ENCODE measurements at regions not wholly inside any gene's neighbourhood (a gene's known extent, or its start where the extent isn't known, plus 50 kb on each side); places are given as distances from the start of the nearest gene placed in this dataset.
"Not testable (repeated sequence)": the region's sequence is repeated elsewhere in the genome, so short reads cannot be mapped to it uniquely, and the experiment has no call there.

- Histone ChIP-seq H3K36me3 (no peaks in the 10 kb centered on the region), H3K27me3 (no peaks in the 10 kb centered on the region), H3K4me3 (no peak overlapping the region), H3K27ac (peak overlapping the region in 1 of 4 donors; percentile 18), H3K9me3 (no peaks in the 10 kb centered on the region), H3K4me1 (peaks cover 0 to 9% (median 0%) of the 10 kb centered on the region in 3 donors)
- no peak for ATAC-seq
- TF ChIP-seq POLR2AphosphoS5 (IDR thresholded peaks at IDR 0.05) = no peak
- WGBS, 2 donors (ENCODE audit: low coverage in 1 of 2) = 38% methylated on average over 1 of the region's 1 CpG; no CpG with 5 or more reads in 1 of the 2 donors
These were observed 88.6 kb downstream of the XRCC2 start for GRCh38 chr7:152587366-152587765.

GRCh38 chr7:152583006-152583405, 92.9 kb downstream of the XRCC2 start:
- H3K36me3 ChIP-seq = no peaks in the 10 kb centered on the region
- peaks cover 0 to 4% (median 0%) of the 10 kb centered on the region in 3 donors for H3K4me1 ChIP-seq
- no peaks in the 10 kb centered on the region for H3K27me3 ChIP-seq
- H3K27ac ChIP-seq = no peak overlapping the region
- 80 to 90% methylated on average over 1 to 3 of the region's 3 CpGs for WGBS, 2 donors (ENCODE audit: low coverage in 1 of 2)
- no peak overlapping the region for H3K4me3 ChIP-seq
- TF ChIP-seq POLR2AphosphoS5 (IDR thresholded peaks at IDR 0.05) (no peak), CTCF (IDR thresholded peaks at IDR 0.05) (no peak), EP300 (IDR thresholded peaks at IDR 0.05) (no peak), POLR2A (IDR thresholded peaks at IDR 0.05) (no peak)
- H3K9me3 ChIP-seq = no peaks in the 10 kb centered on the region
- ATAC-seq = no peak

GRCh38 chr7:152579070-152579469, 96.9 kb downstream of the XRCC2 start:
- WGBS, 2 donors (ENCODE audit: low coverage in 1 of 2) = 24 to 28% methylated on average over 4 to 10 of the region's 10 CpGs

GRCh38 chr7:152577339-152577738, 98.6 kb downstream of the XRCC2 start:
- 73 to 100% methylated on average over 1 of the region's 1 CpG for WGBS, 2 donors (ENCODE audit: low coverage in 1 of 2)
- TF ChIP-seq CTCF (IDR thresholded peaks at IDR 0.05) (no peak), POLR2A (IDR thresholded peaks at IDR 0.05) (no peak), EP300 (IDR thresholded peaks at IDR 0.05) (no peak), POLR2AphosphoS5 (IDR thresholded peaks at IDR 0.05) (no peak)
- no peak for ATAC-seq

More at GRCh38 chr7:152579070-152579469, 96.9 kb downstream of the XRCC2 start:
- TF ChIP-seq POLR2A (IDR thresholded peaks at IDR 0.05) (no peak), CTCF (IDR thresholded peaks at IDR 0.05) (no peak), EP300 (IDR thresholded peaks at IDR 0.05) (no peak), POLR2AphosphoS5 (IDR thresholded peaks at IDR 0.05) (no peak)
- H3K27me3 ChIP-seq = peaks cover 5% of the 10 kb centered on the region
- no peaks in the 10 kb centered on the region for H3K9me3 ChIP-seq
- H3K36me3 ChIP-seq = no peaks in the 10 kb centered on the region
- no peak overlapping the region for H3K4me3 ChIP-seq
- no peak for ATAC-seq
- no peak overlapping the region for H3K27ac ChIP-seq
- no peaks in the 10 kb centered on the region for H3K4me1 ChIP-seq

GRCh38 chr7:152574892-152575548, 100.9 kb downstream of the XRCC2 start:
- TF ChIP-seq POLR2AphosphoS5 (IDR thresholded peaks at IDR 0.05) = no peak
- no peak for TF ChIP-seq EP300 (IDR thresholded peaks at IDR 0.05)
- TF ChIP-seq CTCF (IDR thresholded peaks at IDR 0.05) = no peak
- TF ChIP-seq POLR2A (IDR thresholded peaks at IDR 0.05) = no peak
- no peak overlapping the region for H3K27ac ChIP-seq
- peaks cover 5% of the 10 kb centered on the region for H3K27me3 ChIP-seq
- no peaks in the 10 kb centered on the region for H3K4me1 ChIP-seq
- no peak for ATAC-seq
- no peaks in the 10 kb centered on the region for H3K36me3 ChIP-seq
- no peak overlapping the region for H3K4me3 ChIP-seq
- no peaks in the 10 kb centered on the region for H3K9me3 ChIP-seq
- 50 to 63% methylated on average over 1 to 11 of the region's 15 CpGs for WGBS, 2 donors (ENCODE audit: low coverage in 1 of 2)

More at GRCh38 chr7:152577339-152577738, 98.6 kb downstream of the XRCC2 start:
- H3K4me3 ChIP-seq = no peak overlapping the region
- peaks cover 5% of the 10 kb centered on the region for H3K27me3 ChIP-seq
- no peaks in the 10 kb centered on the region for H3K36me3 ChIP-seq
- no peak overlapping the region for H3K27ac ChIP-seq
- H3K4me1 ChIP-seq = no peaks in the 10 kb centered on the region
- H3K9me3 ChIP-seq = no peaks in the 10 kb centered on the region

GRCh38 chr7:152573186-152573585, 102.8 kb downstream of the XRCC2 start:
- 81 to 93% methylated on average over 2 of the region's 6 CpGs for WGBS, 2 donors (ENCODE audit: low coverage in 1 of 2)
- H3K36me3 ChIP-seq, H3K4me3 ChIP-seq, H3K9me3 ChIP-seq, H3K27me3 ChIP-seq, H3K27ac ChIP-seq, ATAC-seq, H3K4me1 ChIP-seq: not testable (repeated sequence)

All from gastroesophageal sphincter (tissue), 4 donors.